ENCODE measurements at regions not wholly inside any gene's neighbourhood (a gene's known extent, or its start where the extent isn't known, plus 50 kb on each side); places are given as distances from the start of the nearest gene placed in this dataset.

DNA sequence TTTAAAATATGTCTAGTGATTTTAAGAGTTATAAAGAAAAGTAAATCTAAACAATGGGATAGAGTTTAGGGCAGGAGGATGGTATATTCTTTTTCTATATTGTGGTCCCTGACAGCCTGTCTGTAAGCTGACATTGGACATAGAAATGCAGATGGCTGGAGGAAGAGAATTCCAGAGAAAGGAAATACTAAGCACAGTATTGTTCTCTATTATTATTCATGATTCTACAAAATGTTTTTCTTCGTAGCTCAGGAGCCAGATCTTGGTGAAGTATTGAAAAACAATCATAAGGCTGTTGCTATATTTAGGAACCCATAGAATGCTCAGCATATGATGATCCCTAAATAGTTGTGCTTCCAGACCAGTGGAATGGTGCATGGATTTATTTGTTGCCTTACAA is 117.0 kb upstream of the FAM3C start:
- Histone ChIP-seq H3K79me2 (ENCODE audit: insufficient read depth) (no peaks in the 10 kb centered on the region), H4K20me1 (ENCODE audit: insufficient read depth) (no peaks in the 10 kb centered on the region), H3K9me3 (peaks cover 11% of the 10 kb centered on the region; the same call in 1 of the 2 replicates), H3K9ac (no peak overlapping the region), H3K27me3 (ENCODE audit: insufficient read depth) (no peaks in the 10 kb centered on the region), H3F3A (replicated peaks; ENCODE audit: insufficient read depth) (no peaks in the 10 kb centered on the region), H3K27ac (ENCODE audit: low read depth in 2 of 2, low read length in 1 of 2) (no peak overlapping the region), H3K4me1 (ENCODE audit: control insufficient read depth in 1 of 2, insufficient read depth in 2 of 2, low read depth in 1 of 2, low read length in 1 of 2) (no peaks in the 10 kb centered on the region; a peak in 1 of 4 replicates), H3K4me2 (no peak overlapping the region), H3K36me3 (replicated peaks in 1 of 2; ENCODE audit: control insufficient read depth in 1 of 2, insufficient read depth in 2 of 2, low read length in 1 of 2) (no peaks in the 10 kb centered on the region), H3K9me2 (no peaks in the 10 kb centered on the region), H3K4me3 (ENCODE audit: low read depth in 2 of 2, low read length in 1 of 2) (no peak overlapping the region), H2AFZ (ENCODE audit: low read depth) (no peak overlapping the region)
- WGBS (ENCODE audit: low lambda C conversion rate), result 56% methylated on average over 1 of the region's 1 CpG
- ChIA-PET CTCF (interaction anchor here (0.6 to 1.3 kb wide), 2 partner anchors 145 to 208 kb away, joined by 3 to 4 read pairs; no protein-coding TSS in a partner anchor), POLR2A (no interaction called here)
- no peak for DNase-seq
- TF ChIP-seq SIN3A (IDR thresholded peaks at IDR 0.05; ENCODE audit: borderline replicate concordance, low read depth, low read length) (no peak), MXI1 (IDR thresholded peaks at IDR 0.05; ENCODE audit: low read depth, low read length) (no peak), CTCF (IDR thresholded peaks at IDR 0.05) (no peak), TAF1 (IDR thresholded peaks at IDR 0.05; ENCODE audit: borderline replicate concordance, low read depth, low read length) (no peak), EZH2phosphoT487 (IDR thresholded peaks at IDR 0.05; ENCODE audit: borderline replicate concordance, low read depth) (no peak), TEAD4 (IDR thresholded peaks at IDR 0.05; ENCODE audit: borderline replicate concordance, insufficient read depth) (no peak), TCF12 (IDR thresholded peaks at IDR 0.05) (no peak), ZBTB33 (IDR thresholded peaks at IDR 0.05; ENCODE audit: borderline replicate concordance, low read depth) (no peak), GABPA (IDR thresholded peaks at IDR 0.05; ENCODE audit: low read depth) (no peak), RFX5 (IDR thresholded peaks at IDR 0.05; ENCODE audit: low read length) (no peak), JUND (IDR thresholded peaks at IDR 0.05) (no peak)
- TF ChIP-seq, protein P1, sequence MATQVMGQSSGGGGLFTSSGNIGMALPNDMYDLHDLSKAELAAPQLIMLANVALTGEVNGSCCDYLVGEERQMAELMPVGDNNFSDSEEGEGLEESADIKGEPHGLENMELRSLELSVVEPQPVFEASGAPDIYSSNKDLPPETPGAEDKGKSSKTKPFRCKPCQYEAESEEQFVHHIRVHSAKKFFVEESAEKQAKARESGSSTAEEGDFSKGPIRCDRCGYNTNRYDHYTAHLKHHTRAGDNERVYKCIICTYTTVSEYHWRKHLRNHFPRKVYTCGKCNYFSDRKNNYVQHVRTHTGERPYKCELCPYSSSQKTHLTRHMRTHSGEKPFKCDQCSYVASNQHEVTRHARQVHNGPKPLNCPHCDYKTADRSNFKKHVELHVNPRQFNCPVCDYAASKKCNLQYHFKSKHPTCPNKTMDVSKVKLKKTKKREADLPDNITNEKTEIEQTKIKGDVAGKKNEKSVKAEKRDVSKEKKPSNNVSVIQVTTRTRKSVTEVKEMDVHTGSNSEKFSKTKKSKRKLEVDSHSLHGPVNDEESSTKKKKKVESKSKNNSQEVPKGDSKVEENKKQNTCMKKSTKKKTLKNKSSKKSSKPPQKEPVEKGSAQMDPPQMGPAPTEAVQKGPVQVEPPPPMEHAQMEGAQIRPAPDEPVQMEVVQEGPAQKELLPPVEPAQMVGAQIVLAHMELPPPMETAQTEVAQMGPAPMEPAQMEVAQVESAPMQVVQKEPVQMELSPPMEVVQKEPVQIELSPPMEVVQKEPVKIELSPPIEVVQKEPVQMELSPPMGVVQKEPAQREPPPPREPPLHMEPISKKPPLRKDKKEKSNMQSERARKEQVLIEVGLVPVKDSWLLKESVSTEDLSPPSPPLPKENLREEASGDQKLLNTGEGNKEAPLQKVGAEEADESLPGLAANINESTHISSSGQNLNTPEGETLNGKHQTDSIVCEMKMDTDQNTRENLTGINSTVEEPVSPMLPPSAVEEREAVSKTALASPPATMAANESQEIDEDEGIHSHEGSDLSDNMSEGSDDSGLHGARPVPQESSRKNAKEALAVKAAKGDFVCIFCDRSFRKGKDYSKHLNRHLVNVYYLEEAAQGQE (IDR thresholded peaks at IDR 0.05; ENCODE audit: low read depth, low read length), result no peak
- TF ChIP-seq, protein P2, sequence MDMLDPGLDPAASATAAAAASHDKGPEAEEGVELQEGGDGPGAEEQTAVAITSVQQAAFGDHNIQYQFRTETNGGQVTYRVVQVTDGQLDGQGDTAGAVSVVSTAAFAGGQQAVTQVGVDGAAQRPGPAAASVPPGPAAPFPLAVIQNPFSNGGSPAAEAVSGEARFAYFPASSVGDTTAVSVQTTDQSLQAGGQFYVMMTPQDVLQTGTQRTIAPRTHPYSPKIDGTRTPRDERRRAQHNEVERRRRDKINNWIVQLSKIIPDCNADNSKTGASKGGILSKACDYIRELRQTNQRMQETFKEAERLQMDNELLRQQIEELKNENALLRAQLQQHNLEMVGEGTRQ (IDR thresholded peaks at IDR 0.05; ENCODE audit: borderline replicate concordance, low read depth, low read length), result no peak

Data from SK-N-SH (cell line).